Tibial artery (tissue), 4 donors: ENCODE measurements at regions not wholly inside any gene's neighbourhood (a gene's known extent, or its start where the extent isn't known, plus 50 kb on each side); places are given as distances from the start of the nearest gene placed in this dataset.

Experiments used
- DNase-seq, 2 donors: peaks; one replicate each; pipeline ENCODE4 v3.0.0-alpha.2; 2019
- H3K27ac ChIP-seq, 2 donors: fragments of 200-600 bp; sonication (generic) in 1 of 2; 1 replicate in 1 of 2; 2 replicates in 1 of 2; pipeline ENCODE4 v1.5.1; 2018 to 2019; ENCODE audit warnings: mild to moderate bottlenecking in 1 of 2
- H3K27me3 ChIP-seq, 2 donors: fragments of 200-600 bp; sonication (generic) in 1 of 2; one replicate each; pipeline versions ENCODE4 v1.5.1 to v1.6.0; 2016 to 2019
- H3K36me3 ChIP-seq, 3 donors: fragments of 200-600 bp; sonication (generic) in 2 of 3; one replicate each; pipeline ENCODE4 v1.5.1; 2016 to 2019; ENCODE audit warnings: mild to moderate bottlenecking in 2 of 3
- H3K4me1 ChIP-seq, 4 donors: fragments of 200-600 bp; sonication (generic) in 2 of 4; 1 replicate in 3 of 4; 2 replicates in 1 of 4; pipeline ENCODE4 v1.5.1; 2016 to 2019
- H3K4me3 ChIP-seq, 2 donors: fragments of 200-600 bp; sonication (generic) in 1 of 2; 1 replicate in 1 of 2; 2 replicates in 1 of 2; pipeline ENCODE4 v1.5.1; 2018 to 2019; ENCODE audit warnings: mild to moderate bottlenecking in 2 of 2
- H3K9me3 ChIP-seq, 3 donors: fragments of 200-600 bp; sonication (generic) in 1 of 3; one replicate each; pipeline ENCODE4 v1.5.1; 2016 to 2019
- CTCF ChIP-seq, 2 experiments: fragments of 200-600 bp in 1 of 2; fragments of 450-650 bp in 1 of 2; IDR thresholded peaks; one replicate each; pipeline ENCODE4 v1.5.1; 2017 to 2019; ENCODE audit warnings: antibody characterized with exemption in 2 of 2, mild to moderate bottlenecking in 1 of 2, moderate library complexity in 1 of 2
- intact Hi-C: fragments of 100-400 bp; cut with DNase I; formaldehyde crosslinking; loops from one replicate; pipeline ENCODE4 v1.15.0; 2023; ENCODE audit warnings: low total_unique reads

DNA sequence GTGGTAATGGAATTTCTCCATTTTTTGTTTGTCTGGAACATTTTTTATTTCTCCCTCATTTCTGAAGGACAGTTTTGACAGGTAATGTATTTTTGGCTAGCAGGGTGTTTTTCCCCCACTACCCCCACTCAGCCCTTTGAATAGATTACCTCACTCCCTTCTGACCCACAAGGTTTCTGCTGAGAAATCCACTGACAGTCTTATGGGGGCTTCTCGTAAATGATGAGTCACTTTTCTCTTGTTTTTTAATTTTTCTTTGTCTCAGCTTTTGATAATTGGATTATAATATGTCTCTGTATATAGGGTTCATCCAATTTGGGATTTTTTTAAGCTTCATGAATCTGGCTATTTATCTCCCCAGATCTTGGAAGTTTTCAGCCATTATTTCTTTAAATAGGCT lies 74.7 kb upstream of the CCDC71L start:
- Histone ChIP-seq H3K9me3 (no peaks in the 10 kb centered on the region), H3K27me3 (no peaks in the 10 kb centered on the region), H3K36me3 (no peaks in the 10 kb centered on the region), H3K27ac (no peak overlapping the region), H3K4me3 (no peak overlapping the region), H3K4me1 (peaks cover 0 to 38% (median 10%) of the 10 kb centered on the region in 4 donors)
- intact Hi-C loops = loop anchor here (5.0 to 10.0 kb wide), 3 partner anchors 73 to 558 kb away; partner anchors contain the start of gene CCDC71L
- no peak for DNase-seq
- TF ChIP-seq CTCF (IDR thresholded peaks at IDR 0.05) = no peak

DNA sequence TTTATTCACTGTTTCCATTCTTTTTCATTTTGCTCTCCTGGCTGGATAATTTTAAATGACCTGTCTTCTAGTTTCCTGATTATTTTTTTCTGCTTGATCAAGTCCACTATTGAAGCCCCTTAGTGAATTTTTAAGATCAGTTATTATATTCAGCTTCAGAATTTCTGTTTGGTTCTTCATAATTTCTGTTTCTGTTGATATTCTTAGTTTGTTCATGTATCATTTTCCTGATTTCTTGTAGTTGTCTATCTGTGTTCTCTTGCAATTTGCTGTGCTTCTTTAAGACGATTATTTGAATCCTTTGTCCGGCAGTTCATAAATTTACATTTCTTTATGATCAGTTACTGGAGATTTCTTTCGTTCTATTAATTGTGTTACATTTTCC lies 75.2 kb upstream of the CCDC71L start:
- H3K27ac ChIP-seq = no peak overlapping the region
- no peaks in the 10 kb centered on the region for H3K9me3 ChIP-seq
- no peak for TF ChIP-seq CTCF (IDR thresholded peaks at IDR 0.05)
- H3K4me1 ChIP-seq = peaks cover 0 to 33% (median 10%) of the 10 kb centered on the region in 4 donors
- no peak for DNase-seq
- no peaks in the 10 kb centered on the region for H3K27me3 ChIP-seq
- intact Hi-C loops = loop anchor here (5.0 to 10.0 kb wide), 3 partner anchors 74 to 559 kb away; partner anchors contain the start of gene CCDC71L
- H3K4me3 ChIP-seq = no peak overlapping the region
- no peaks in the 10 kb centered on the region for H3K36me3 ChIP-seq

- TF ChIP-seq CTCF (IDR thresholded peaks at IDR 0.05) = peak; percentile 60 to 75
- Histone ChIP-seq H3K27ac (peak overlapping the region; percentile 13 to 62), H3K4me1 (peaks cover 0 to 28% (median 10%) of the 10 kb centered on the region in 4 donors), H3K27me3 (no peaks in the 10 kb centered on the region), H3K36me3 (no peaks in the 10 kb centered on the region), H3K4me3 (no peak overlapping the region), H3K9me3 (no peaks in the 10 kb centered on the region)
- DNase-seq = peak in 1 of 2 donors; percentile 26
- intact Hi-C loops = loop anchor here (5.0 to 10.0 kb wide), 3 partner anchors 74 to 559 kb away; partner anchors contain the start of gene CCDC71L
These were observed 75.7 kb upstream of the CCDC71L start for GRCh38 chr7:106736508-106737201.

GRCh38 chr7:106737202-106737562 lies 76.2 kb upstream of the CCDC71L start:
- no peaks in the 10 kb centered on the region for H3K27me3 ChIP-seq
- H3K27ac ChIP-seq = peak overlapping the region; percentile 13 to 62
- TF ChIP-seq CTCF (IDR thresholded peaks at IDR 0.05) = peak; percentile 40 to 45
- H3K4me1 ChIP-seq = peaks cover 0 to 22% (median 9%) of the 10 kb centered on the region in 4 donors
- no peaks in the 10 kb centered on the region for H3K36me3 ChIP-seq
- H3K9me3 ChIP-seq = no peaks in the 10 kb centered on the region
- intact Hi-C loops = loop anchor here (5.0 to 10.0 kb wide), 3 partner anchors 75 to 560 kb away; partner anchors contain the start of gene CCDC71L
- no peak overlapping the region for H3K4me3 ChIP-seq
- no peak for DNase-seq

- no peak for DNase-seq
- no peaks in the 10 kb centered on the region for H3K36me3 ChIP-seq
- no peaks in the 10 kb centered on the region for H3K9me3 ChIP-seq
- peaks cover 0 to 7% (median 5%) of the 10 kb centered on the region in 4 donors for H3K4me1 ChIP-seq
- TF ChIP-seq CTCF (IDR thresholded peaks at IDR 0.05) = no peak
- no peak overlapping the region for H3K4me3 ChIP-seq
- H3K27ac ChIP-seq = no peak overlapping the region
- H3K27me3 ChIP-seq = no peaks in the 10 kb centered on the region
- intact Hi-C loops = no loop called here
These were observed 79.8 kb upstream of the CCDC71L start for GRCh38 chr7:106740806-106741205.
